Activated CD8-positive, alpha-beta memory T cell treated with anti-CD3 and anti-CD28 coated beads for 24 hours (primary cell): ENCODE measurements at regions not wholly inside any gene's neighbourhood (a gene's known extent, or its start where the extent isn't known, plus 50 kb on each side); places are given as distances from the start of the nearest gene placed in this dataset.

Experiments used
- DNase-seq: peaks from one replicate; pipeline ENCODE4 v3.0.0-alpha.2; 2020

DNA sequence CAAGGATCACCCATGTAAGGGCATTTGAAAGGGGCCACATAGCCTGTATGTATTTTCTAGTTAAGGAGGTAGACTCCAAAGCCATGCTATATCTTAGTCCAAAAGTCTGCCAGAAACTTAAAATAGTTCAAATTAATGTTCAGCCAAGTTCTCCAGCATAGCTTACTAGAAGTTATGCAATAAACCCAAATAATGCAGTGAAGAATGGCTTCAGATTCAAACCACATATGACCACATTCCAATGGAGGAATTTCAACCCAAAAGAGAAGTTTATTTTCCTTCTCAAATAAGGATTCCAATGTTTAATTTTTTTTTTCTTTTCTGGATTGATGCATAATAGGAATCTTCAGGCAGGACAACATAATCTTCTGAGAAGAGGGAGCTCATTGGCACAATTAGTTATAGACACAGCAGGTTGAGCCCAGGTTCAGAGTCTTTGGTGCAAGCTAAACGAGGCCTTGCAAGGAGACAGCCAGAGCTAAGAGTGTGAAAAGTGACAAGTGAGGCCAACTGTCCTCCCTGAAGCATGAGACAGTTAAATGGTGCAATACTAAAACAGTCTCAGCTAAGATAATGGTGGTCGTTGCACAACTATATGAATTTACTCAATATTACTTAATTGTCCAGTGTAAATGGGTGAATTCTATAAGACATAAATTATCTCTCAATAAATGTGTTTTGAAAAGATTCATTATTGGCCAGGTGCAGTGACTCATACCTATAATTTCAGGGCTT, 598.8 kb upstream of the CDH4 start:
- DNase-seq = no peak

DNA sequence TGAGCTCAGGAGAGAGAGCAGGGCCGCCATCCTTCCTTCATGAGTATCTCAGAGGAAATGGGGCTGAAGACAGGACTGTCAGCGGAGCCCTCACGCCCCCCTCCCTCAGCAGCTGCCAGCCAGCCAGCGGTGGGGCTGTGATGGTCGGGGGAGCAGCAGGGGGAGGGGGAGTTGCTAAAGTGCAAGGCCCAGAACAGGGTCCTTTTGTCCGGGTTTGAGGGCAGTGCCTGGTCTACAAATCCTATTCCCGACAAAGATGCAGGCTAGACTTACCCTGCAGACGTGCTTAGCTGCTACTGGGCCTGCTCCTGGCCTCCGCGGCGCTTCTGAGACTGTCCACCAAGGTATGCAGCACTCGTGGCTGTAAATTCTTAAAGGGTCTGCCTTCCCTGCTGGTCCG, 593.4 kb upstream of the CDH4 start:
- DNase-seq = no peak

DNA sequence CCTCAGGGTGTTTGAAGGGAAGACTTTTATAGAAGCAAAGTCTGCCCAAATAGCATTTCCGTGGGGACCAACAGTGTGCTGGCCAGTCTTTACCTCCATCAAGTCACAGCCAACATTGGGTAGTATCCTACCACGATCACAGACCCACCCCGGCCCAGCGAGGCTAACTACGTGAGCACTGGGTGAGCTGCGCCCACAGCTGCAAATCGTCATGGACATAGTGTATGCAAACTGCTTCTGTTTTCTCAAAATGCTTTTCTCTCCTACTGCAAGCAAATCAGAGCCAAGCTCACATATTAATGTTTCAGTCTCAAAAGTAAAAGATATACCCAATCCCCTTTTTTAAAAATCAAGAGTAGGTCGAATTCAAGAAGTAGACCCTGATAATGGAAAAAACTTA, 592.8 kb upstream of the CDH4 start:
- no peak for DNase-seq

DNA sequence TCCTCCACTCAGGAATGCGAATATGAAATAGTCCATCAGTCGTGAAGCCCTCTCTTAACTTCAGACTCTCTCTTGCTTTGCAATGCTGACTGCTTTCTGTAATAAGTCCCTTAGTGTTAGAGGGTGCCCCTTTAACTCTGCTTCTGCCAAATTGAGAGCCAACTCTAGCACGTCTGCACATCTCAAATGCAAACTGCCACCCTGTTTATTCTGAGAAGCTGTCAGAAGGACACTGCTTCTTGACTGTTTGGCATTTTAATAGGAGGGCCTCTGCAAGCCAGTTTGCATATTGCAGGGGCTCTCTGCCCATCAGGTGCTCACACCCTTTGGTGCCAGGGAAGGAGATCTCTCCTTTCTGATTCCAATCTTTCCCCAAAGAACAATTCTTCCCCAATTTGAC, 589.8 kb upstream of the CDH4 start:
- no peak for DNase-seq

DNA sequence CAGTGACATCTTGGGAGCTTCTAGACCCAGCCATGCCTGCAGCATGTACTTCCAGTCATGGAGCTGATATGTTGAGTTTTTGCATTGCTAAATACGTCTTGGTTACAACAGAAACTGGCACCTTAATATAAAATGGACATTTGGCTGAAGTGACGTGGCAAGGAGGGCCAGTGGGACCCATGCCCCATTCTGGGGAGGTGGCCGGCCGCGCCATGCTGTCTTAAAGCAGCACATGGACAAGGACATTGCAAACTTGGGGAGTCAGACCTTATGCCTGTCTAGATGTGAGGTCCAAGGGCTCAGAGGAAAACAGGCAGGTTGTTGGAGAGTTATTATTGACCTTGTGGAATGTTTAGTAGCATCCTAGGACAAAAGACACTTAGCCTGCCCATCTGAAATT, 588.0 kb upstream of the CDH4 start:
- DNase-seq = no peak

DNA sequence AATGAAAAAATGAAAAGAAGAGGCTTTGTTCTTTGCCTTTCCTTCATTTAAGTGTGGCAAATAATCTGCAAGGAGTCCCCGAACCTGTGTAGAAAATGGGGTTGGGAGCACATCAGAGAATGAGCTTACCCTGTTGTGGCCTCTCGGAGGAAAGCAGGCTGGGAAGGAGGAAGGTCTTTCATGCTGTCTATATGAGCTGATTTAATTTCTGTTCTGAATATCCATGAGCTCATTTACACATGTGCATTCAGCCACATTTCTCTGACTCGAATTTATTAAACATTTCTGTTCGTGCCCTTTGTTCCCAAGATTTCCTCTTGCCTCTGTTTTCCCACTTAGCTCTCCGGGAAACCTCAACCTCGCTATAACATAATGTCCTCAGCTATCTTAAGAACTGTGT, 584.4 kb upstream of the CDH4 start:
- DNase-seq = no peak

DNA sequence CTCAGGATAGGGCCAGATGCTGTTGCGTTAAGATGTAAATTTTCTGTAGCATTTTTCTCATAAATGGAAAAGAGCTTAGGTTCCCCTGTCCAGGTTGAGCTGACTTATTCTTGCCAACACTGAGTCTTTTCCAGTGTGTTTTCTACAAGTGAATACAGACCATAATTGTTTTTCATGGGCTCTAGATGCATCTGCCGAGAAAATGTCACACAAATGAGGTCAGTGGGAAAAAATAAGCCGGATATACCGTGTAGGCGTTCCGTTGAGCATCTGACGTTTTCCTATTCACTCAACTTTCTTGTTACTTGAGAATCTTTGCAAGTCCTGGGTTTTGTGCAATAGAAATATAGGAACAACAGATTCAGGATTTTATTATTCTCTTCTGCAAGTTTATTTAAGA, 582.9 kb upstream of the CDH4 start:
- DNase-seq = no peak

DNA sequence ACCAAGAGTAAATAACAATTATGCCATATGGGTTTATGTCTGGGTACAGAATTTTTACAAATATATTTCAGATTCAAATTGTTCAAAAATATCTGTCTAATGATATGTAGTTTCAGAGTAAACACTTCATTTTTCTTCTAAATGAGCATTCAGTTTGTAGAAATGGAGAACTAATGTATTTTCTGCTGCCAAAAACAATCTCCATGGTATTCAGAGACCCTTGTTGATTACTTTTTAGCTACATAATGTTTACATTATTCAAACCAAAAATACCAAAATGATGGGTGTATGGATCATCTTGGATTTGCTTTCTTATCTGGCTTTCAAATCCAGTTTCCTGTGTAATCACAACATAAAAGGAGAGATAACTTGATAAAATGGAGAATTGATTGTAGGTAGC, 576.0 kb upstream of the CDH4 start:
- no peak for DNase-seq

DNA sequence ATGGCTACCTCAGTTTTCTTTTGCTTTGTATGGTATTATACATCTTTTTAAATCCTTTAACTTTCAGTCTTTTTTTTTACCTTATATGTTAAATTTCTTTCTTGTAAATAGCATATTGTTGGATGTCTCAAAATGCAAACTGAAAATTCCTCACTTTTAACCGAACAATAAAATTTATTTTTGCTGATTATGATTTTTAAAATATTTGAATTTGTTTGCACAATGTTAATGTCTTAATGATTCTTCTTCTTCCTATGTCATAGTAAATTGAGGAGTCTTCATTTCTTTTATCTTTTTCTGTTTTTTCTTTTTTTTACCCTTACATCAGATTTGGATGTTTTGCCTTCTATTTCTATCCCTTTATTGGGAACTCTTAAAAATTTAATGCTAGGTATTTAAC, 574.2 kb upstream of the CDH4 start:
- DNase-seq = no peak

DNA sequence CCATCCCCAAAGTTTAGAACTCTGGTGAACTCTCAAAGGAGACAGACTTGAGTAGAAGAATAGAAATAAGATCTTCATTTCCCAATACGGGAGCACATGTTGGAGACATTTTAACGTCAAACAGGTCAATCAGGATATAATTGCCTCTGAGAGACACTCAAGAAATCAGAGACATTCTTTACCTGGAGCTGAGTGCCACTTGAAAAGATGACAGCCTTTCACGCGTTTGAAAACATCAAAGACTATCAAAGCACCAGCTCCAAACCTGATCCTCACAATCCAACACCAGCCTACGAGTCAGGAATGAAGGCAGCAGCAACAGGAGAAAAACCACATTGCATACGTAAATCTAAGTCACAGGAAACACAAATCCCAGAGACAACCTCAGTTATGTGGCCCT, 571.5 kb upstream of the CDH4 start:
- no peak for DNase-seq

DNA sequence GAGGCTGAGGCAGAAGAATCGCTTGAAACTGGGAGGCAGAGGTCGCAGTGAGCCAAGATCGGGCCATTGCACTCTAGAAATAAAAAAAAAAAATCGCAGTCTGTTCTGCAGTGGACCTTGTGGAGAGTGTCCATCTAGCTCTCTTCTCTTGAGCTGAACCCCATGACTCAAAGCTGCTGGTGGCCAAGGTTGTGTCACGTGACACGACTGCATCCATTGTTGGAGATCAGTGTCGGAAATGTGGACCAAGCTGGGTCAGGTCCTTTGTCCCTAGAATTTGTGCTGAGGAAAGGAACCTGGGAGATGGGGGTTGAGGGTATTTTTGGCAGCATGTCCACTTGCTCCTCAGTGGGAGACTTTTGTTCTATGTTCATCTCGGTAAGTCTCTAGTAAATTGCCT, 564.8 kb upstream of the CDH4 start:
- DNase-seq = no peak

DNA sequence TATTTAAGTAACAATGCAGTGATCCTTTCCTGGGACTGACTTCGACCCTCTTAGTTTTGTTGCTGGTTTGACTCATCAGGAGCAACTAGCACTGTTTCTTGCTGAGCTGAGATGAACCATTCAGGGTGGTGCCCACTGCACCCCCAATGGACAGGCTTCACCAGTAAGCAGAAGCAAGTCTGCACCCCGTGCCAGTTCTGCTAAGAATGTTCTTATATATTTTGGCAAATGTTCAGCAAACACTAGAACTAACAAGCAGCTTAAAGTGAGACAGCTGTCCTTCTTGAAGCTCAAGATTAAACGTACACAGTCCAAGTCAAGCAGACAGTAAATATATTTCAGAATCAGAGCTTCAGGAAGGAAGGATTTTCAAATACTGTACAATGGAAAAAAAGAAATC, 561.3 kb upstream of the CDH4 start:
- no peak for DNase-seq

DNA sequence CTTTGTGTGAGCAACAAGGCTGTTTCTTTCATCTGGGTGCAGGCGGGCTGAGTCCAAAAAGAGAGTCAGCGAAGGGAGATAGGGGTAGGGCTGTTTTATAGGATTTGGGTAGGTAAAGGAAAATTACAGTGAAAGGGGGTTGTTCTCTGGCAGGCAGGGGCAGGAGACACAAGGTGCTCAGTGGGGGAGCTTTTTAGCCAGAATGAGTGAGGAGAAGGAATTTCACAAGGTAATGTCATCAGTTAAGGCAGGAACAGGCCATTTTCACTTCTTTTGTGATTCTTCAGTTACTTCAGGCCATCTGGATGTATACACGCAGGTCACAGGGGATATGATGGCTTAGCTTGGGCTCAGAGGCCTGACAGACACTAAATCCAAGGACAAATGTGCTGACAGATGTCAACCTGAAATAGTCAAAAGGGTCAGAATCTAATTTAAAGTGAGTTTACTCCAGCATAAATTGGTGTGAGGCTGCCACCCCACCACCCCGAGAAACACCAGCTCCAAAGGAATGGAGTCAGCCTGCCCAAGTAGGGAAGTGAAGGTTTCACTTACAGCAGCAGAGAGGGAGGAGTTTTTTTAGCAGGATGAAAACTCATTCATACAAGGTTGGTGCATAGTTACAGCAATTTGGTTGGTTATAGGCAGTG, 560.0 kb upstream of the CDH4 start:
- no peak for DNase-seq

DNA sequence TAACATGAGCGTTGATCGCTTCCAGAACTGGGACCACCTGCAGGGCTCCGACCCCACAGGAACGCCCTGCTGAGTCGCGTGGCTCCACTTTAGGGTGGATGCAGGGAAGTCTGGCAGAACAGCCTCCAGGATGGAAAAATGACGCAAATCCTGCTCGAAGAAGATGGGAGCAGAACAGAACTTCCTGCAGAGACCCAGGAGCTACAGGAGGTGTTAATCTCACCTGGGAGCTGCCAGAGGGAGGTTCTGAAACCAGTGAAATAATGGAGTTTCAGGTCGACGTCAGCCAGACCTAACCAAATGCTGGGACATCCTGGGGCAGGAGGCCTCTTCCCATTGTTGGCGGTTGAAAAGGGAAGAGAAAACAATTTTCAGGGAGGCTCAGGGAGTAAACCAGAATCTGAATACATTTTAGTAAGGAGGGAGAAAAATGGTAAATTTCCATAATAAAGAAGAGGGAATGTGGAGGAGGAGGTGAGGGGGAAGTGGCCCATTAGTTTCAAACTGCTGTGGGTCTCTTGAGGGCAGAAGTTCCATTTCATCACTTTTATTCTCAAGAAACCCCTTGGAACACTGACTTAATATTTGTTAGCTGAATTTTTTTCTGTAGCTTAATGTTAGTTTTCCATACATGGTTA, 558.4 kb upstream of the CDH4 start:
- no peak for DNase-seq

DNA sequence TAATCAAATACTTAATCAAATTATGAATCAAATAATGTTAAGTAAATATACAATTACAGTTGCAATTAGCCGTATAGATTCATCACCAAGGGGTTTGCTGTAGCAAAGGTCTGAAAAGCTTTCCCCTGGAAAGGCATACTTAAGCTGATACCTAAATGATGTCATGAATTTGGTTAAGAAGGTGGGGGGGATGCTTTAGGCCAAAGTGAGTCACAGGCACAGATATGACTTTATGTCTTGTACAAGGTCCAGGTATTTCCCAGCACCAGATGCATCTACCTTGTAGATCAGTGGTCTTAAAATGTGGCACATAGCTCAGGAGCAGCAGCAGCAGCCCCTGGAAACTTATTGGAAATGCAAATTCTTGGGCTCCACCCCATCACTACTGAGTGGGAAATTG, 557.3 kb upstream of the CDH4 start:
- DNase-seq = no peak

DNA sequence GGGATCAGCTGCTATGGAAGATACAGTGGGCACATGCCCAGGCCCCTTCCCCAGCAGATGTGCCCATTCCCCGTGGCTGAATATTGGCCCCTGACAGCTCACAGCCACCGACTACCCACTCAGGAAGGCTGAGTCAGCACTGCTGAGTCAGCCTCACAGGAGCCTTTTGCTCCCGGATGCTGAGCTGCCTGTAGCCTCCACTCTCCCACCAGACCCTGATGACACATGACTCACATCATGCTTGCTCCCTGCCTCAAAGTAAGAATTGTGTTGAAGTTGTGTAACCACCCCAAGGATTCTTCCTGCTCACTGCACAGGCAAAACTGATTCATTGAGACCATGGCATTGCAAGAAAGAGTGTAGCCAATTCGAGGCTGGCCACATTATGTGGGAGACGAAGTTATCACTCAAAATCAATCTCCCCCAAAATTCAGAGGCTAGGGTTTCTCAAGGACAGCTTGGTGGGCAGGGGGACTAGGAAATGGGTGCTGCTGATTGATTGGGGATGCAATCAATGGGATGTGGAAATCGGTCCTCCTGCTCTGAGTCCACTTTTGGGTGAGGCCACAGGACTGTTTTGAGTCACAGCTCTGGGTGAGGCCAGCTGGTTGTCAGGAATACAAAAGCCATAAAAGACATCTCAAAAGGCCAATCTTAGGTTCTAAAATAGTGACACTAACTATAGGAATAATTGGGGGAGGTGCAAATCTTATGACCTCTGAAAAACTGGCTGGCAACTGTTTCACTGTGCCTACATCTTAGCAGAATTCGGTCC, 556.6 kb upstream of the CDH4 start:
- DNase-seq = no peak

DNA sequence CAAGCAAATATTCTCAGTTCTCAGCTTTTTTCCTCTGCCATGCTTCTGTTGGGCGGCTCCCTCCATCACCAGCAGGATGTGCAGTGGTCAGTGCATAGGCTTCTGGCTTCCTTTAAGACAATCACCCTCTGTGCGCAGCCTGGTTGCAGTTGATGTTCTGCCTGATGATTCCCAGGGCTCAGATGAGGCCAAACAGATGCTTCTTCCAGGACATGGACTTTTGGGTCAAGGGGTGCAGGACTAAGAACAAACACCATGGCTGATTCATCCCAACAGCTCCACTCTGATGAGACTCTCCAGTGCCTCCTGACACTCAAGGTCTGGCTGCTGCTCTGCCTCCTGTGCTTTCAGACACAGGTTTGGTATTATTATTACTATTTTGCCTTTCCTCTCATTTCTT, 554.8 kb upstream of the CDH4 start:
- no peak for DNase-seq

DNA sequence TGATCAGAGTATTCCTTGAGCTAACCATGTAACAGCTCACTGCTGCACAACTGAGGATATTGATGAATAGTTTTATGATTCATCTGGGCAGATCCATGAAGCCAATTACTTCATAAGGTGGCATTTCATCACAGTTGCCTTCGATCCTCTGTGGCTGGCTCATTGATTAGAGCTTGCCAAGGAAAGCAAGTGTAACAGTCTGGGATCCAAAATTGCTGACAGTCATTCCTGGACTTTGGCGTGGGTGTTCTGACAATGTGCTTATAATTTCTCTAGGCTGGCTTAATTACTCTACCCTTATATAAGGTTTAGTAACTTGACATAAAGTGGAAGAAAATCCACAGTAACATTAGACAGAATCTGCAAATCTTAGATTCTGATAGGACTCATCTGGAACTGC, 551.3 kb upstream of the CDH4 start:
- no peak for DNase-seq

DNA sequence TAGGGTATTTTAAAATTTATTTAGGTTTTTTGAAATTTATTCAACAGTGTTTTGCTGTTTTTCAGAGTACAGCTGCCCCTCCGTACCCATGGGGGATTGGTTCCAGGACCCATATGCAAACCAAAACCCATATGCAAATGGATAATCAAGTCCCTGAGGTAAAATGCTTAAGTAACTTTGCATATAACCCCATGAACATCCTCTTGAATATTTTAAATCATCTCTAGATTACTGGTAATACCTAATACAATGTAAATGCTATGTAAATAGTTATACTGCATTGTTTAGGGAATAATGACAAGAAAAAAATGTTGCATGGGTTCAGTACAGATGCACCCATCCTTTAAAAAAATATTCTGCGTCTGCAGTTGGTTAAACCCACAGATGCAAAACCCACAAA, 547.9 kb upstream of the CDH4 start:
- no peak for DNase-seq

DNA sequence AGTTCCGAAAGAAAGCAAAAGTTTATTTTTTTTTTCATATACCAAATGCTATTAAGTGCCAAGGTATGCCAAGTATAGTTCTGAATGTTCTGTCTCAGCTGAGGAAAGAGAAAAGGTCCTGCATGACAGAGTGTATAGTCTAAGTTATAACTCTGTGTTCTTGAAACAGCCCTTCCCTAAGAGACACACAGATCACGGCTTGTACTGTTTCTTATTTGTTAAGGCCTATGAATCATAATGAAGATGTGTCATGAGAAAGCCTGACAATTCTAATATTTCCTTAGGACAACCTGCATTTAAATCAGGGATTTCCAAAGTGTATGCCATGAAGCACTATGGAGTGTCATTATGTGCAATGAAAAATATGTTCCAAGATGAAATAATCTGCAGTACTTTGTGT, 538.7 kb upstream of the CDH4 start:
- DNase-seq = no peak

DNA sequence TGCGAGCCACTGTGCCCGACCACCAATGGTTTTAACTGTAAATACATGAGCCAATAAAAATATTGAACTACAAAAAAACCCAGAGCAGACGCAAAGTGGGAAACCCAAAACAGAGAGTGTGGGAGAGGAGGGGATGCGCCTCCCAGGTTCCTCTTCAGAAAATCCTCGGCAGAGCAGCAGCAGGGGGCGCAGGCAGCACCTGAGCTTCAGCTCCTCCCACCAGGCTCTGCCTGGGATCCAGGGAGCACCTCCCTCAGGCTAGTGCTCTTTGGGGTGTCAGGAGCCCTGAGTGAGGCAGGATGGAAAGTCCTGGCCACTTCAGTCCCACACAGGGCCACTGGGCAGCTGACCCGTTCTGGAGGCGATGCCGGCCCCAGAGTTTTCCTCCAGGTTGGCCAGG, 536.9 kb upstream of the CDH4 start:
- DNase-seq = no peak

DNA sequence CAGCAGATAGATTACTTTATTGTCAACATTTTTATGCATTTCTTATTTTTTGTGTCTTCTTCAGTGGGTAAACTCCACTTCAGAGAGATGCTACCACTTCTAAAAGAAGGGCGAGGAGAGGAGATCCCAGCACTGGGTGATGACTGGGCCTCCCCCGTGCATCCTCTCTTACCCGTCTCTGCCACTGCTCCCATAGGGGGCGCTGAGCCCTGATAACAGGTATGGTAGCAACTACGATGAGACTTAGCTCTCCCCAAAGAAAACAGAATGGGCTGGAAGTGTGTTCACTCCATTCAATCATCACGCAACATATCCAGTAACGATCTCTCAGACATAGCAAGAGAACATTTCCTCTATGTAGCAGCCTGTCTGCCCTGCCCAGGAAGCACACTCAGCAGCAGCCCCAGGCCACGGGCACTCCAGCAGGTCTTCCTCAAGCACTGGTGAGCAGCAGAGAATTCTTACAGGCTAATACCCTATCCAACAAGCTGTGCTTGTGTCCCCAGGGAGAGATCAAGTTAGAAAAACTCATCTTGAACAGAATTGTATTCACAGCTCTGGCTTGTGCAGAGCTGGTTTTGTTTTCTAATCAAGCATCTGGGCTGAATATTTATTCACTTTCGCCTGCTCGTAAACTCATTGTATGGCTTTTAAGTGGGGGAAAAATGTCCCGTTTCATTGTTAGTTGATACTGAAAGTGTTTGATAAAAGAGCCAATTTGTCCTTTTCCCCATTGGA, 533.1 kb upstream of the CDH4 start:
- no peak for DNase-seq

DNA sequence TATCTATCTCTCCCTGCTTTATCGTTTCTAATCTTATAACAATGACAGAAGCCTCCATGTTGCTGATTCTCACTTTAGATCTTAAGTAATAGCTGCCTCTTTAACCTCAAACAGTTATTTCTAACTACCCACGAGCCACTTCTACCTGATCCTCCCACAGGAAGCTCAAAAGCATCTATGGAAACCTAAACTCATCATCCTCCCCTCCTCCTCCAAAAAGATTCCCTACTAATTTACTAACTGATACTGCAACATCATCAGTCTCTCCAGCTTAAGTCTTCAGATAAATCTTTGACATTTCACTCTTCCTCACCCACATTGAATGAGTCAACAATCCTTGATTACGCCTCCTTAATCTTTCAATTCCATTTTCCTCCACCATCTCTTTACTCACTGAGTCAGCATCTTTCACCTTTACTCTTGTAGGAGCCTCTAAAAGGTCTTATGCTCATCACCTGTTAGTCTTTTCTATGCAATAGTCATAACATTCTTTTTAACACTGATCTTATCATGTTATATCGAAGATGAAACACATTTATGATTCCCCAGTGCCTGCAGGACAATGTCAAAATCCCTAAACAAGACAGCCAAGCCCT, 526.7 kb upstream of the CDH4 start:
- no peak for DNase-seq
